ENCODE measurements at regions not wholly inside any gene's neighbourhood (a gene's known extent, or its start where the extent isn't known, plus 50 kb on each side); places are given as distances from the start of the nearest gene placed in this dataset.

DNA sequence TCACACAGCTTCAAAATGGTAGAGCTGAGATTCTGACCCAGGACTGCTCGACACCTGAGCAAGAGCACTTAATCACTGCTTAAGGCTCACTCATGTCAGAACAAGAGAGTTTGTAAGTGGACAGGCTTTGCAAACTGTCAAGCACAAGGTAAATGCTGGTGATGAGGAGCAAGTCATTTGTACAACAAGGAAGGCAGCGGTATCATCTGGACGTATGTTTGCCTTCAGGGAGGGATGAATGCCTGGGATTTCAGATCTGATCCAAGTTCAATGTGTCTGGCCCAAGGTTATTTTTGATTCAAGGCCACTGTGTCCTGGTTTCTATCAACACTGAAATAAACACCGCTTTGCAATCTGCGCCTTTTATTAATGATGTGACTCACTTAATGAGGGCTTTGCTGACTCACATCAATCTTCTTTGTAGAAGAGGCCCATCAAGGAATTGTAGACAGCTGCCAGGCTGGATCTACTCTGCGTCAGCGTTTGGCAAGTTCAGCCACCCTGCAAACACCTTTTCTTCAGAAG, 174.4 kb upstream of the HS3ST3A1 start (continued):
- no peak for TF ChIP-seq NANOG (IDR thresholded peaks at IDR 0.05; ENCODE audit: borderline replicate concordance)
- TF ChIP-seq ZNF114 (CRISPR knock-in tag; IDR thresholded peaks at IDR 0.05): no peak
- TF ChIP-seq ETS1 (IDR thresholded peaks at IDR 0.05): no peak
- no peak for TF ChIP-seq JUNB (IDR thresholded peaks at IDR 0.05; ENCODE audit: unreplicated experiment)
- TF ChIP-seq EZH2phosphoT487 (IDR thresholded peaks at IDR 0.05; ENCODE audit: unreplicated experiment): no peak
- TF ChIP-seq CREB1 (CRISPR knock-in tag; IDR thresholded peaks at IDR 0.05; ENCODE audit: low read depth): no peak
- no peak for TF ChIP-seq EZH2 (IDR thresholded peaks at IDR 0.05; ENCODE audit: low read depth, unreplicated experiment)

DNA sequence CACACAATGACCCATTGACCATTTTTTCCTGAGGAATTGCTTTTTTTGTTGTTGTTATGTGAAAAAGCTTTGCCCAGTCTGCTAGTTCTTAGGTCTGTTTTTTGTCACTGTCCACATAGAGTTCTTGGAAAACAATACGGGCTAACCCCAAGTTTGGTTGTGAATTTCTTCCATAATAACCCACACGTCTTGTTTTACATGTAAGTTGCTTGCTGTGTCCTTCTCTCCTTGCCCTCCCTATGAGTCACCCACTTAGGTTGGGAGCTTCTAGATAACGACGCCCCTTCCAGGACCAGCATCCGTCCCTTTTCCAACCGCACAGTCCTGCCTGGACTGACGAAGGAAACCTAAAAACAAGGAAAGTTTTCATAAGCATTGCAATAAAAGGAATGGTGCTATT, 175.3 kb upstream of the HS3ST3A1 start:
- Histone ChIP-seq H3K79me2 (replicated peaks; ENCODE audit: insufficient read depth) (no peaks in the 10 kb centered on the region), H2AFZ (no peak overlapping the region), H3F3A (replicated peaks; ENCODE audit: low read depth) (0 out of 2 replicates have a peak, but pooled peaks cover 1% of the 10 kb centered on the region), H3K9me2 (ENCODE audit: insufficient read depth) (peaks cover 11% of the 10 kb centered on the region), H3K27ac (ENCODE audit: low read depth) (no peak overlapping the region), H4K20me1 (replicated peaks; ENCODE audit: insufficient read depth) (no peaks in the 10 kb centered on the region), H3K36me3 (ENCODE audit: insufficient read depth) (no peaks in the 10 kb centered on the region), H3K4me3 (no peak overlapping the region), H3K4me1 (ENCODE audit: insufficient read depth) (no peaks in the 10 kb centered on the region), H3K27me3 (ENCODE audit: insufficient read depth) (no peaks in the 10 kb centered on the region), H3K4me2 (no peak overlapping the region)
- Mint-ChIP-seq H3K4me3 (no peak overlapping the region), H3K27me3 (ENCODE audit: insufficient read depth, low read depth, poor library complexity) (no peaks in the 10 kb centered on the region), H3K4me1 (no peaks in the 10 kb centered on the region), H3K27ac (no peak overlapping the region), H3K9me3 (peaks cover 26% of the 10 kb centered on the region), H3K36me3 (ENCODE audit: low read depth) (peaks cover 13% of the 10 kb centered on the region; the same call in 2 of the 3 replicates)
- DNase-seq (ENCODE audit: low spot score) (no peak), ATAC-seq (no peak)
- TF ChIP-seq EZH2 (IDR thresholded peaks at IDR 0.05; ENCODE audit: low read depth, unreplicated experiment): no peak
- TF ChIP-seq JUNB (IDR thresholded peaks at IDR 0.05; ENCODE audit: unreplicated experiment): no peak
- TF ChIP-seq EZH2phosphoT487 (IDR thresholded peaks at IDR 0.05; ENCODE audit: unreplicated experiment): no peak
- no peak for TF ChIP-seq POLR2AphosphoS5 (IDR thresholded peaks at IDR 0.05; ENCODE audit: low read depth)
- no peak for TF ChIP-seq ETS1 (IDR thresholded peaks at IDR 0.05)
- no peak for TF ChIP-seq CREB1 (CRISPR knock-in tag; IDR thresholded peaks at IDR 0.05; ENCODE audit: low read depth)
- TF ChIP-seq, protein P1, sequence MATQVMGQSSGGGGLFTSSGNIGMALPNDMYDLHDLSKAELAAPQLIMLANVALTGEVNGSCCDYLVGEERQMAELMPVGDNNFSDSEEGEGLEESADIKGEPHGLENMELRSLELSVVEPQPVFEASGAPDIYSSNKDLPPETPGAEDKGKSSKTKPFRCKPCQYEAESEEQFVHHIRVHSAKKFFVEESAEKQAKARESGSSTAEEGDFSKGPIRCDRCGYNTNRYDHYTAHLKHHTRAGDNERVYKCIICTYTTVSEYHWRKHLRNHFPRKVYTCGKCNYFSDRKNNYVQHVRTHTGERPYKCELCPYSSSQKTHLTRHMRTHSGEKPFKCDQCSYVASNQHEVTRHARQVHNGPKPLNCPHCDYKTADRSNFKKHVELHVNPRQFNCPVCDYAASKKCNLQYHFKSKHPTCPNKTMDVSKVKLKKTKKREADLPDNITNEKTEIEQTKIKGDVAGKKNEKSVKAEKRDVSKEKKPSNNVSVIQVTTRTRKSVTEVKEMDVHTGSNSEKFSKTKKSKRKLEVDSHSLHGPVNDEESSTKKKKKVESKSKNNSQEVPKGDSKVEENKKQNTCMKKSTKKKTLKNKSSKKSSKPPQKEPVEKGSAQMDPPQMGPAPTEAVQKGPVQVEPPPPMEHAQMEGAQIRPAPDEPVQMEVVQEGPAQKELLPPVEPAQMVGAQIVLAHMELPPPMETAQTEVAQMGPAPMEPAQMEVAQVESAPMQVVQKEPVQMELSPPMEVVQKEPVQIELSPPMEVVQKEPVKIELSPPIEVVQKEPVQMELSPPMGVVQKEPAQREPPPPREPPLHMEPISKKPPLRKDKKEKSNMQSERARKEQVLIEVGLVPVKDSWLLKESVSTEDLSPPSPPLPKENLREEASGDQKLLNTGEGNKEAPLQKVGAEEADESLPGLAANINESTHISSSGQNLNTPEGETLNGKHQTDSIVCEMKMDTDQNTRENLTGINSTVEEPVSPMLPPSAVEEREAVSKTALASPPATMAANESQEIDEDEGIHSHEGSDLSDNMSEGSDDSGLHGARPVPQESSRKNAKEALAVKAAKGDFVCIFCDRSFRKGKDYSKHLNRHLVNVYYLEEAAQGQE (IDR thresholded peaks at IDR 0.05; ENCODE audit: unreplicated experiment): no peak
- no peak for TF ChIP-seq ZNF114 (CRISPR knock-in tag; IDR thresholded peaks at IDR 0.05)
- no peak for TF ChIP-seq STAT1 (IDR thresholded peaks at IDR 0.05; ENCODE audit: unreplicated experiment)
- TF ChIP-seq, protein P2, sequence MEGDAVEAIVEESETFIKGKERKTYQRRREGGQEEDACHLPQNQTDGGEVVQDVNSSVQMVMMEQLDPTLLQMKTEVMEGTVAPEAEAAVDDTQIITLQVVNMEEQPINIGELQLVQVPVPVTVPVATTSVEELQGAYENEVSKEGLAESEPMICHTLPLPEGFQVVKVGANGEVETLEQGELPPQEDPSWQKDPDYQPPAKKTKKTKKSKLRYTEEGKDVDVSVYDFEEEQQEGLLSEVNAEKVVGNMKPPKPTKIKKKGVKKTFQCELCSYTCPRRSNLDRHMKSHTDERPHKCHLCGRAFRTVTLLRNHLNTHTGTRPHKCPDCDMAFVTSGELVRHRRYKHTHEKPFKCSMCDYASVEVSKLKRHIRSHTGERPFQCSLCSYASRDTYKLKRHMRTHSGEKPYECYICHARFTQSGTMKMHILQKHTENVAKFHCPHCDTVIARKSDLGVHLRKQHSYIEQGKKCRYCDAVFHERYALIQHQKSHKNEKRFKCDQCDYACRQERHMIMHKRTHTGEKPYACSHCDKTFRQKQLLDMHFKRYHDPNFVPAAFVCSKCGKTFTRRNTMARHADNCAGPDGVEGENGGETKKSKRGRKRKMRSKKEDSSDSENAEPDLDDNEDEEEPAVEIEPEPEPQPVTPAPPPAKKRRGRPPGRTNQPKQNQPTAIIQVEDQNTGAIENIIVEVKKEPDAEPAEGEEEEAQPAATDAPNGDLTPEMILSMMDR (conservative IDR thresholded peaks at IDR 0.05; ENCODE audit: low read depth in 2 of 2): no peak
- no peak for TF ChIP-seq ZNF331 (CRISPR knock-in tag; IDR thresholded peaks at IDR 0.05; ENCODE audit: low read depth)

All from GM23338 (cell line).